IMR-90 (cell line): ENCODE measurements at regions not wholly inside any gene's neighbourhood (a gene's known extent, or its start where the extent isn't known, plus 50 kb on each side); places are given as distances from the start of the nearest gene placed in this dataset.

Experiments used
- ATAC-seq: fragments of 200-7000 bp; cut with Tn5 transposase; 2 replicates; pipeline ENCODE4 v1.9.1; 2020; ENCODE audit warnings: low read depth, mild to moderate bottlenecking, moderate library complexity
- BruUV-seq: library from RNA; stranded (reverse); fragments of 400-500 nt; replicated peaks from 2 replicates; lab custom pipeline; 2021; lab: Mats Ljungman, UMichigan
- CTCF ChIA-PET: fragments of 300-600 bp; formaldehyde crosslinking; extraction: SDS; loops from one replicate; lab custom pipeline; 2021; ENCODE audit warnings: antibody characterized with exemption; lab: Yijun Ruan, JAX
- POLR2A ChIA-PET: fragments of 300-600 bp; sonication (Branson Sonifier 250); formaldehyde crosslinking; loops from one replicate; lab custom pipeline; 2022; ENCODE audit warnings: antibody characterized with exemption; ENCODE audit not compliant: unreplicated experiment; lab: Charles Lee
- DNase-seq: peaks from one replicate; pipeline ENCODE4 v3.0.0; 2013
- H2AFZ ChIP-seq: replicated peaks from 2 replicates; pipeline ENCODE3; 2013; ENCODE audit warnings: low read length, mild to moderate bottlenecking; ENCODE audit not compliant: poor library complexity
- H2AK5ac ChIP-seq: 2 replicates; pipeline ENCODE4 v1.6.1; 2013; ENCODE audit warnings: low read depth, low read length, inconsistent platforms
- H2AK9ac ChIP-seq: replicated peaks from 2 replicates; pipeline ENCODE3; 2013; ENCODE audit warnings: mild to moderate bottlenecking, low read depth, low read length, moderate library complexity; ENCODE audit not compliant: poor library complexity
- H2BK120ac ChIP-seq: 2 replicates; pipeline ENCODE4 v1.6.1; 2013; ENCODE audit warnings: low read depth, low read length, inconsistent platforms
- H2BK15ac ChIP-seq: 3 replicates; pipeline ENCODE4 v1.6.1; 2013; ENCODE audit warnings: low read depth, low read length, inconsistent platforms
- H2BK20ac ChIP-seq: 2 replicates; pipeline ENCODE4 v1.6.1; 2013; ENCODE audit warnings: low read depth, mild to moderate bottlenecking, inconsistent platforms, low read length, moderate library complexity
- H2BK5ac ChIP-seq: 2 replicates; pipeline ENCODE4 v1.6.1; 2013; ENCODE audit warnings: mild to moderate bottlenecking, low read depth, low read length, inconsistent platforms; ENCODE audit not compliant: poor library complexity, severe bottlenecking
- H3K14ac ChIP-seq: replicated peaks from 2 replicates; pipeline ENCODE4 v1.6.1; 2013; ENCODE audit warnings: low read depth, low read length, inconsistent platforms
- H3K18ac ChIP-seq: 2 replicates; pipeline ENCODE4 v1.6.1; 2013; ENCODE audit warnings: low read depth, low read length, control low read depth
- H3K23ac ChIP-seq: 2 replicates; pipeline ENCODE4 v1.6.1; 2013; ENCODE audit warnings: low read depth, low read length, inconsistent platforms
- H3K27ac ChIP-seq: 2 replicates; pipeline ENCODE4 v1.5.1; 2013; ENCODE audit warnings: mild to moderate bottlenecking, control low read depth, low read length; ENCODE audit not compliant: insufficient read depth
- H3K27me3 ChIP-seq: 2 replicates; pipeline ENCODE4 v1.6.1; 2013; ENCODE audit warnings: low read length; ENCODE audit not compliant: control insufficient read depth, insufficient read depth
- H3K36me3 ChIP-seq: 2 replicates; pipeline ENCODE4 v1.6.1; 2013; ENCODE audit warnings: low read length, mixed read lengths; ENCODE audit not compliant: control insufficient read depth, insufficient read depth
- H3K4ac ChIP-seq: 2 replicates; pipeline ENCODE4 v1.6.1; 2013; ENCODE audit warnings: low read depth, low read length, inconsistent platforms
- H3K4me1 ChIP-seq: 2 replicates; pipeline ENCODE4 v1.6.1; 2013; ENCODE audit warnings: low read length, mixed read lengths; ENCODE audit not compliant: control insufficient read depth, insufficient read depth
- H3K4me2 ChIP-seq: 2 replicates; pipeline ENCODE4 v1.6.1; 2013; ENCODE audit warnings: low read depth, mild to moderate bottlenecking, control low read depth, low read length, moderate library complexity
- H3K4me3 ChIP-seq: 2 replicates; pipeline ENCODE4 v1.5.1; 2013; ENCODE audit warnings: low read depth, mild to moderate bottlenecking, control low read depth, low read length, moderate library complexity; ENCODE audit not compliant: insufficient read depth
- H3K56ac ChIP-seq: 2 replicates; pipeline ENCODE4 v1.6.1; 2013; ENCODE audit warnings: low read length, inconsistent platforms; ENCODE audit not compliant: insufficient read depth; ENCODE audit errors: extremely low read depth
- H3K79me1 ChIP-seq, 2 experiments: 2 replicates each; pipeline ENCODE4 v1.6.1; 2013; ENCODE audit warnings: low read length in 2 of 2, inconsistent platforms in 1 of 2, low read depth in 1 of 2
- H3K9ac ChIP-seq: 2 replicates; pipeline ENCODE4 v1.6.1; 2013; ENCODE audit warnings: low read depth, low read length, control low read depth
- H3K9me1 ChIP-seq: 2 replicates; pipeline ENCODE4 v1.6.1; 2013; ENCODE audit warnings: low read length, inconsistent platforms; ENCODE audit not compliant: insufficient read depth
- H3K9me3 ChIP-seq: 2 replicates; pipeline ENCODE4 v1.6.1; 2013; ENCODE audit warnings: low read length; ENCODE audit not compliant: control insufficient read depth, insufficient read depth
- H4K20me1 ChIP-seq: 2 replicates; pipeline ENCODE4 v1.6.1; 2013; ENCODE audit warnings: low read length, inconsistent platforms; ENCODE audit not compliant: insufficient read depth
- H4K5ac ChIP-seq: 2 replicates; pipeline ENCODE4 v1.6.1; 2013; ENCODE audit warnings: mild to moderate bottlenecking, low read depth, low read length, control low read depth
- H4K8ac ChIP-seq, 2 experiments: 2 replicates each; pipeline ENCODE4 v1.6.1; 2013; ENCODE audit warnings: low read depth in 2 of 2, low read length in 2 of 2, control low read depth in 1 of 2, inconsistent platforms in 1 of 2
- H4K91ac ChIP-seq: 2 replicates; pipeline ENCODE4 v1.6.1; 2013; ENCODE audit warnings: low read depth, low read length, inconsistent platforms; ENCODE audit not compliant: insufficient read depth
- MXI1 ChIP-seq: IDR thresholded peaks from 2 replicates; pipeline ENCODE4 v1.6.1; 2012; ENCODE audit warnings: low read depth, mild to moderate bottlenecking, low read length, moderate library complexity, borderline replicate concordance
- POLR2A ChIP-seq: IDR thresholded peaks from 2 replicates; pipeline ENCODE4 v1.6.1; 2012; ENCODE audit warnings: mild to moderate bottlenecking, low read depth, low read length
- WGBS, 2 experiments: methylation state at CpG; one replicate each; pipeline versions ENCODE4 v1.1.5 to v1.1.7; 2013; ENCODE audit warnings: missing lambda C conversion rate in 2 of 2; ENCODE audit not compliant: insufficient read length in 1 of 2; ENCODE audit errors: extremely low coverage in 2 of 2; 5-methylcytosine and 5-hydroxymethylcytosine counted together
- dilution Hi-C: fragments of 300-500 bp; cut with HindIII; formaldehyde crosslinking; loops from one replicate; pipeline ENCODE4 v1.14.3; 2018; ENCODE audit warnings: low sequenced_read_pairs; ENCODE audit not compliant: unreplicated experiment
- in situ Hi-C: fragments of 300-500 bp; cut with MboI; formaldehyde crosslinking; loops from 3 replicates; pipeline ENCODE4 v1.14.3; 2019; ENCODE audit warnings: low sequenced_read_pairs, inconsistent platforms, mixed read lengths
- intact Hi-C: fragments of 100-400 bp; cut with micrococcal nuclease; formaldehyde crosslinking; loops from 2 replicates; pipeline ENCODE4 v1.10.0; 2022

GRCh38 chr14:96632363-96632758 is 130.2 kb downstream of the PAPOLA start:
- BruUV-seq = no TSS peak
- in situ Hi-C loops = no loop called here
- TF ChIP-seq POLR2A = no peak
- no peak for TF ChIP-seq MXI1

More at GRCh38 chr14:96632363-96632758, 130.2 kb downstream of the PAPOLA start:
- H3K36me3 ChIP-seq = no peaks in the 10 kb centered on the region
- no peak overlapping the region for H3K14ac ChIP-seq
- no peaks in the 10 kb centered on the region for H4K20me1 ChIP-seq
- H3K4ac ChIP-seq = no peak overlapping the region
- no peaks in the 10 kb centered on the region for H3K9me3 ChIP-seq
- no peaks in the 10 kb centered on the region for H3K79me1 ChIP-seq
- no peak overlapping the region for H3K18ac ChIP-seq
- no peak overlapping the region for H4K91ac ChIP-seq
- intact Hi-C loops (no loop called here), dilution Hi-C loops (no loop called here)
- no peak overlapping the region for H2BK20ac ChIP-seq
- no peaks in the 10 kb centered on the region for H3K4me1 ChIP-seq
- H3K23ac ChIP-seq = no peak overlapping the region
- H4K5ac ChIP-seq = no peak overlapping the region
- H3K4me3 ChIP-seq = no peak overlapping the region
- no peak for ATAC-seq
- no peak overlapping the region for H2BK120ac ChIP-seq
- H3K27ac ChIP-seq = no peak overlapping the region
- ChIA-PET CTCF (no interaction called here), POLR2A (no interaction called here)
- no peak overlapping the region for H3K56ac ChIP-seq
- no CpG with 5 or more reads among the region's 8 CpGs for WGBS, 2 experiments
- H3K27me3 ChIP-seq = no peaks in the 10 kb centered on the region
- no peak overlapping the region for H3K4me2 ChIP-seq
- no peak for DNase-seq
- H4K8ac ChIP-seq = no peak overlapping the region
- no peak overlapping the region for H2BK15ac ChIP-seq
- no peak overlapping the region for H2AK5ac ChIP-seq
- no peak overlapping the region for H3K9ac ChIP-seq
- no peak overlapping the region for H2BK5ac ChIP-seq
- no peak overlapping the region for H2AFZ ChIP-seq
- H2AK9ac ChIP-seq = no peak overlapping the region
- H3K9me1 ChIP-seq = no peaks in the 10 kb centered on the region
